DND-41 (cell line): ENCODE measurements at regions not wholly inside any gene's neighbourhood (a gene's known extent, or its start where the extent isn't known, plus 50 kb on each side); places are given as distances from the start of the nearest gene placed in this dataset.

Experiments used
- ATAC-seq: fragments of 200-7000 bp; cut with Tn5 transposase; 3 replicates; pipeline ENCODE4 v1.9.1; 2021; ENCODE audit warnings: low read depth; ENCODE audit not compliant: insufficient read depth
- DNase-seq: peaks from one replicate; pipeline ENCODE4 v3.0.0-alpha.2; 2020
- H2AFZ ChIP-seq: 2 replicates; pipeline ENCODE4 v1.6.0; 2012; ENCODE audit warnings: low read depth, low read length
- H3K27ac ChIP-seq: 2 replicates; pipeline ENCODE4 v1.5.1; 2012; ENCODE audit warnings: low read length, inconsistent platforms
- H3K27me3 ChIP-seq: fragments of 200-600 bp; sonication (generic); 2 replicates; pipeline ENCODE4 v1.6.0; 2012; ENCODE audit warnings: low read length, mild to moderate bottlenecking, inconsistent platforms; ENCODE audit not compliant: insufficient read depth, poor library complexity
- H3K36me3 ChIP-seq: 2 replicates; pipeline ENCODE4 v1.5.1; 2012; ENCODE audit warnings: low read length, inconsistent platforms; ENCODE audit not compliant: insufficient read depth
- H3K4me1 ChIP-seq: 2 replicates; pipeline ENCODE4 v1.5.1; 2012; ENCODE audit warnings: mild to moderate bottlenecking, low read length; ENCODE audit not compliant: insufficient read depth
- H3K4me2 ChIP-seq: 2 replicates; pipeline ENCODE4 v1.6.0; 2012; ENCODE audit warnings: mild to moderate bottlenecking, moderate library complexity, low read length, inconsistent platforms; ENCODE audit not compliant: insufficient read depth
- H3K4me3 ChIP-seq, 2 experiments: fragments of 200-600 bp in 1 of 2; shearing (Covaris generic) in 1 of 2; 2 replicates each; pipeline ENCODE4 v1.5.1; 2012 to 2016; ENCODE audit warnings: inconsistent platforms in 2 of 2, low read length in 2 of 2, mild to moderate bottlenecking in 2 of 2, low read depth in 1 of 2, moderate library complexity in 1 of 2
- H3K79me2 ChIP-seq: 2 replicates; pipeline ENCODE4 v1.6.0; 2012; ENCODE audit warnings: low read length, inconsistent platforms; ENCODE audit not compliant: insufficient read depth
- H3K9ac ChIP-seq: 2 replicates; pipeline ENCODE4 v1.6.0; 2012; ENCODE audit warnings: low read depth, mild to moderate bottlenecking, inconsistent platforms, low read length, moderate library complexity
- H3K9me3 ChIP-seq: 2 replicates; pipeline ENCODE4 v1.5.1; 2012; ENCODE audit warnings: low read length, moderate library complexity, mild to moderate bottlenecking, inconsistent platforms; ENCODE audit not compliant: insufficient read depth, severe bottlenecking
- H4K20me1 ChIP-seq: 2 replicates; pipeline ENCODE4 v1.6.0; 2012; ENCODE audit warnings: low read length; ENCODE audit not compliant: insufficient read depth
- EZH2 ChIP-seq: IDR thresholded peaks from 3 replicates; pipeline ENCODE4 v1.6.1; 2012; ENCODE audit warnings: borderline replicate concordance, low read depth, mild to moderate bottlenecking, moderate library complexity, low read length, inconsistent platforms; ENCODE audit not compliant: severe bottlenecking
- TF ChIP-seq, protein P1 (sequence below): IDR thresholded peaks from 2 replicates; pipeline ENCODE4 v1.5.1; 2012; ENCODE audit warnings: borderline replicate concordance, low read length, moderate library complexity, mild to moderate bottlenecking; ENCODE audit not compliant: poor library complexity, severe bottlenecking; ENCODE audit errors: extremely low read depth

DNA sequence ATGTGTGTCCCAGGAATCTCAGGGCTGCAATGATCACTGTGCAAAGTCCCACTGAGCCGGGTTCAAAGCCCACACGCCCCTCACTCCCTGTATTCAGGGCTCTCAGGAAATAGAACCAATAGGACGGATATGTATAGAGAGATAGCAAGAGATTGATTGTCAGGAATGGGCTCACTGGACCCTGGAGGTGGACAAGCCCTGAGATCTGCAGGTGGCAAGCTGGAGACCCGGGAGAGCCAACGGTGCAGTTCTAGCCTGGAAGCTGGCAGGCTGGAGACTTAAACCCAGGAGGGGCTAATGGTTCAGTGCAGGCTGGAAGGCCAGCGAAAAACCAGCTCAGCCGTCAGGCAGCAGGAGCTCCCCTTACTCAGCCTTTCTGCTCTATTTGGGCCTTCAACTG is 52.8 kb upstream of the ADRA2C start:
- Histone ChIP-seq H3K4me2 (no peak overlapping the region), H3K79me2 (no peaks in the 10 kb centered on the region), H3K36me3 (no peaks in the 10 kb centered on the region), H3K9ac (no peak overlapping the region), H3K27me3 (no peaks in the 10 kb centered on the region), H4K20me1 (no peaks in the 10 kb centered on the region), H3K27ac (no peak overlapping the region), H3K9me3 (peaks cover 5% of the 10 kb centered on the region), H2AFZ (no peak overlapping the region), H3K4me1 (no peaks in the 10 kb centered on the region), H3K4me3 (no peak overlapping the region)
- DNase-seq (no peak), ATAC-seq (no peak)
- TF ChIP-seq EZH2: no peak
- TF ChIP-seq, protein P1, sequence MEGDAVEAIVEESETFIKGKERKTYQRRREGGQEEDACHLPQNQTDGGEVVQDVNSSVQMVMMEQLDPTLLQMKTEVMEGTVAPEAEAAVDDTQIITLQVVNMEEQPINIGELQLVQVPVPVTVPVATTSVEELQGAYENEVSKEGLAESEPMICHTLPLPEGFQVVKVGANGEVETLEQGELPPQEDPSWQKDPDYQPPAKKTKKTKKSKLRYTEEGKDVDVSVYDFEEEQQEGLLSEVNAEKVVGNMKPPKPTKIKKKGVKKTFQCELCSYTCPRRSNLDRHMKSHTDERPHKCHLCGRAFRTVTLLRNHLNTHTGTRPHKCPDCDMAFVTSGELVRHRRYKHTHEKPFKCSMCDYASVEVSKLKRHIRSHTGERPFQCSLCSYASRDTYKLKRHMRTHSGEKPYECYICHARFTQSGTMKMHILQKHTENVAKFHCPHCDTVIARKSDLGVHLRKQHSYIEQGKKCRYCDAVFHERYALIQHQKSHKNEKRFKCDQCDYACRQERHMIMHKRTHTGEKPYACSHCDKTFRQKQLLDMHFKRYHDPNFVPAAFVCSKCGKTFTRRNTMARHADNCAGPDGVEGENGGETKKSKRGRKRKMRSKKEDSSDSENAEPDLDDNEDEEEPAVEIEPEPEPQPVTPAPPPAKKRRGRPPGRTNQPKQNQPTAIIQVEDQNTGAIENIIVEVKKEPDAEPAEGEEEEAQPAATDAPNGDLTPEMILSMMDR: no peak

DNA sequence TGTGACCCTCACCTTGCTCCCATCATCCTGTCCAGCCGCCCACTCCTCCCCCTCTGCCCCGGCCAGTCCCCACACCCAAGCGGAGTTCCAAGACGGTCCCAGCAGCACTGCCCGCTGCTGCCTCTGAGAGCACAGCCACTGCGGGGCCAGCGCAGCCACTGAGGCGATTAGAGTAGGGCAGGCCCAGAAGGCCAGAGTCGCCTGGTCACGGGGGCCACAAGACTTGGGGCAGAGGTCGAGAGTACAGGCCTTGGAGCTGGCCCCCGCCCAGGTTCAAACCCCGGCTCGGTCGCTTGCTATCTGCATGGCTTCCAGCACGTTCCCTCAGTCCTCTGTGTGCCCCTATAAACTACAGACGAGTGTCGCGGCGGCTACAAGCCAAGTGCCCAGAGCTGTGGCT is 53.2 kb upstream of the ADRA2C start:
- TF ChIP-seq, protein P1: no peak
- TF ChIP-seq EZH2: no peak
- Histone ChIP-seq H3K4me2 (no peak overlapping the region), H3K9me3 (peaks cover under 1% of the 10 kb centered on the region), H3K27me3 (no peaks in the 10 kb centered on the region), H2AFZ (no peak overlapping the region), H3K9ac (no peak overlapping the region), H3K36me3 (no peaks in the 10 kb centered on the region), H3K27ac (no peak overlapping the region), H3K79me2 (no peaks in the 10 kb centered on the region), H4K20me1 (no peaks in the 10 kb centered on the region), H3K4me1 (no peaks in the 10 kb centered on the region), H3K4me3 (no peak overlapping the region)
- no peak for DNase-seq
- no peak for ATAC-seq

DNA sequence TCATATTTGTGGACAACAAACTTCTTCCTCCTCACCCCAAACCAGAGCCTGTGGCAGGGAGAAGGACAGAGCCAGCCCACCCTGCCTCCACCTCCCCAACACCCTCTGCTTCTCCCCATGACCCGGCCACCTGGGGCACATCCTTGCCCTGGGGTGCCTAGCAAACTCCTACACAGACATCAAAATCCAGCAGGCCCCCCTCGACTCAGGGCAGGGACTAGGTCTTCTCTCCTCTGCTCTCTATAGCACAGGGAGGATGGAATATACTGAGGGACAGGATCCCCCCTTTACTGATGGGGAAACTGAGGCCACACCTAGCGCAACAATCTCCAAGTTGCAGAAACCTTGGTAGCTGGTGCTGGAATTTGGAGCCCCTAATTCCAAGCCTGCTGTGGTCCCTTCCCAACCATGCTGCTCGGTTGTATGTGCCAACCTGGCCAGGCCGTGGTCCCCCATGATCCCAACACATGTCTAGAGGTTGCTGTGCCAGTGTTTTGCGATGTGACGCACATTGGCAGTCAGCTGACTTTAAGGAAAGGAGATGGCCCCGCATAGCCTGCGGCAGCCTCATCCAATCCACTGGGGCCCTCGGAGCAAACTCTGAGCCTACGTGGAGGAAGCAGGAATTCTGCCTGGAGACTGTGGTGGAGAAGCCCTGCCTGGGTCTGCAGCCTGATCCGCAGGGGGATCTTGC is 53.9 kb upstream of the ADRA2C start:
- no peak overlapping the region for H3K9ac ChIP-seq
- H3K27me3 ChIP-seq: no peaks in the 10 kb centered on the region
- no peak overlapping the region for H3K4me3 ChIP-seq
- no peaks in the 10 kb centered on the region for H3K9me3 ChIP-seq
- no peaks in the 10 kb centered on the region for H3K36me3 ChIP-seq
- TF ChIP-seq EZH2: no peak
- TF ChIP-seq, protein P1: no peak
- no peaks in the 10 kb centered on the region for H4K20me1 ChIP-seq
- no peak for ATAC-seq
- no peaks in the 10 kb centered on the region for H3K79me2 ChIP-seq
- no peak overlapping the region for H2AFZ ChIP-seq
- no peaks in the 10 kb centered on the region for H3K4me1 ChIP-seq
- no peak overlapping the region for H3K4me2 ChIP-seq
- no peak for DNase-seq
- H3K27ac ChIP-seq: no peak overlapping the region
